ENCODE measurements at regions not wholly inside any gene's neighbourhood (a gene's known extent, or its start where the extent isn't known, plus 50 kb on each side); places are given as distances from the start of the nearest gene placed in this dataset.
"Not testable (repeated sequence)": the region's sequence is repeated elsewhere in the genome, so short reads cannot be mapped to it uniquely, and the experiment has no call there.

GRCh38 chr1:163980394-163980793 is 578.6 kb upstream of the PBX1 start:
- H3K27ac ChIP-seq = no peak overlapping the region
- TF ChIP-seq CTCF (IDR thresholded peaks at IDR 0.05) = no peak
- no peak for TF ChIP-seq ZFX (IDR thresholded peaks at IDR 0.05; ENCODE audit: borderline replicate concordance)

GRCh38 chr1:163981500-163982030 is 577.4 kb upstream of the PBX1 start:
- TF ChIP-seq CTCF (IDR thresholded peaks at IDR 0.05) (no peak), ZFX (IDR thresholded peaks at IDR 0.05; ENCODE audit: borderline replicate concordance) (no peak)

GRCh38 chr1:163983097-163983496 is 575.9 kb upstream of the PBX1 start:
- no peak overlapping the region for H3K27ac ChIP-seq
- no peak for TF ChIP-seq ZFX (IDR thresholded peaks at IDR 0.05; ENCODE audit: borderline replicate concordance)
- TF ChIP-seq CTCF (IDR thresholded peaks at IDR 0.05) = no peak

More at GRCh38 chr1:163981500-163982030, 577.4 kb upstream of the PBX1 start:
- H3K27ac ChIP-seq = no peak overlapping the region

GRCh38 chr1:163985700-163986099 is 573.3 kb upstream of the PBX1 start:
- H3K27ac ChIP-seq = no peak overlapping the region
- TF ChIP-seq ZFX (IDR thresholded peaks at IDR 0.05; ENCODE audit: borderline replicate concordance) (no peak), CTCF (IDR thresholded peaks at IDR 0.05) (no peak)

GRCh38 chr1:163999131-163999530 is 559.9 kb upstream of the PBX1 start:
- H3K27ac ChIP-seq = no peak overlapping the region
- TF ChIP-seq CTCF (IDR thresholded peaks at IDR 0.05) (no peak), ZFX (IDR thresholded peaks at IDR 0.05; ENCODE audit: borderline replicate concordance) (no peak)

- not testable (repeated sequence) for H3K27ac ChIP-seq
These were observed 552.8 kb upstream of the PBX1 start for GRCh38 chr1:164006186-164006585.

GRCh38 chr1:164006621-164007020 is 552.4 kb upstream of the PBX1 start:
- TF ChIP-seq CTCF (IDR thresholded peaks at IDR 0.05) (no peak), ZFX (IDR thresholded peaks at IDR 0.05; ENCODE audit: borderline replicate concordance) (no peak)
- H3K27ac ChIP-seq = no peak overlapping the region

- H3K27ac ChIP-seq = peak overlapping the region; percentile 70
- no peak for TF ChIP-seq CTCF (IDR thresholded peaks at IDR 0.05)
These were observed 541.7 kb upstream of the PBX1 start for GRCh38 chr1:164017239-164017638.

All from 22Rv1 (cell line).